ENCODE measurements at regions not wholly inside any gene's neighbourhood (a gene's known extent, or its start where the extent isn't known, plus 50 kb on each side); places are given as distances from the start of the nearest gene placed in this dataset.

DNA sequence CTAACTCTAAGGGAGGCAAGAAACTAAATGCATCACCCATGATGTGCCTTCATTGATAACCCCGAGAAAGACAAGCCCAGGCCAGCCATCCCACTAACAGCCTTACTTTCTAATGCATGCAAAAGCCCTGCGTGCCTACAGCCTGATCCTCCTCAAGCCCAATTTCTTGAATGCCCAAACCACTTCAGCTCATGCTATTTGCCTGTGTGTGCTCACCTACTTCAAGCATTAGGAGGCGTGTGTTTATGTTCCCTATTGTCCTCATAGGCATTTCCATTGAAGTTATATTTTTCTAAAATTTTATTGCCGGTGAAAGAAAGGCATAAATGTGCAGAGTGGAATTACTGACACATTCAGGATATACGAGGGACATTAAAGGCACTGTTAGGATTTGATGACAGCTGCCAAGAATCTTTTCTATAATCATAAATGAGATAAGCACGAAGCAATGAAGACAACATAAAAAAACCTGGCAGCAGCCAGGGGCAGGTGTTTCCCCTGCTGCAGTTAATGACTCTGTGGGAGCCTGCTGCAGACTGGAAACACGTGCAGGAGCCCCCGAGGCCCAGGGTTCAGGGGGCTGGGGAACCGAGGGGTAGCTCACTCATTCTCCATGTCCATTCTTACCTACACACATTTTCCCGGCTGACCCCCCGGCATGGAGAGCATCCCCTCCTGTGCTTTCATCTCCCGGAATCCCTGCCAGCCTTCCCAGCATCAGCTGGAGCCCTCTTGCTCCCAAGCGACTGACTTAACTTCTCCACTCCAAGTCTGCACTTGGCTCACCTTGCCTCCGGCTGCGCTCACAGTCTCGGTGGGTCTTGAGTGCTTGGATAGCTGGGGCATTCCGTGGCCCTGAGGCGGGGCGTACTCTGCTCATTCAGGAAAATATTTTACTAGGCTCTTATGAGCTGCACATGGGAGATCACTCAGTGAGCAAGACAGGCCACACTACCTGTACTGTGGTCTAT, 292.3 kb upstream of the SIX2 start:
- H3K4me3 ChIP-seq (ENCODE audit: low read depth, low read length), result no peak overlapping the region
- TF ChIP-seq CTCF (IDR thresholded peaks at IDR 0.05; ENCODE audit: low read depth, low read length), result no peak

DNA sequence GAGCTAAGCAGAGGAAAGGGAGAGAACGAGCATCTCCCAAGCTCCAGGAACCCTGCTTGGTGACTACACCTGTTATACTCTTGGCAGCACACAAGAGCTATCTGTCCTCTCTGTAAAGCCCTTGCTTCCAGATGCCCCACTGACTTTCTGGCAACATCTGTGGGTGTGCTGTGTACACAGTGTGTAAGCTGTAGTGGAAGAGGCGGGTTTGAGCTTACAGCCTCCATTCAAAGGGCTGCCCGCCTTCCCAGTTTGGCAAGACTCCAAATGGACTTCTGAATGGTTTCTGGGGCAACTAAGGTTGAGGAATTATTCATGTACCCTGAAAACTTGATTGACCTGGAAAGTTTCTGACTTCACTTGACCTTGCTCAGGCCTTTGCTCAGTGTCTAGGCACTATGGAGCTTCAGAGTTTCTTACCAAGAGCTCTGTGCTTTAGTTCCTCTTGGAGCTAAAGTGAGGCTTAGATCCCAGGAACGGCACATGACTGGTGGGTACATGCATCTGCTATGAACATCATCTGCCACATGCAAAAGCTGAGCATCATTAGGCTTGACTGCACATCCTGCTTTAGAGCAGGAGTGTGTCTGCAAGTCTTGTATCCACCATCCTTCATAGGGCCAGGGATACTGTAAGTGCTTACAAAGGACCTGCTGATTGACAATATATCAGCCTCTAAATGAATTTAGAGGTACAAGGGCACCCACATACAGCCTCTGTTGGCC, 290.9 kb upstream of the SIX2 start:
- no peak overlapping the region for H3K4me3 ChIP-seq (ENCODE audit: low read depth, low read length)
- no peak for TF ChIP-seq CTCF (IDR thresholded peaks at IDR 0.05; ENCODE audit: low read depth, low read length)

DNA sequence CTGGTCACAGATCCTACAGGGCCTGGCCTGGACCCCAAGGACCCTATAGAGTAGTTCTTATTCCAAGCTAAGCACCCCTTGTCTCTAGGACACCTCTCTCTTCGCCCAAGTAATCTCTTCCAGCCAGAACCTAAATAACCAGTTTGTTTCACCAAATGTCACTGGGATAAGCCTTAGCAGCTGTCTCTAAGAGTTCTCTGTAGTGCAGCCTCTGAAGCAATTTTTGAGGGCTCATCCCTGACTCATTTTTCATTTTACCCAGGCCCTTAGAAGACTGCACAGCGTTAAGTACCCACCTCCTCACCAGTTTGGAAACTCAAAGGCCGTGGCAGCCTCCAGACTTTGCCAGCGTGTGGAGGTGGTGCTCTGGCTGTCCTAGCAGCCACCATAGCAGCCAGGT, 290.1 kb upstream of the SIX2 start:
- no peak for TF ChIP-seq CTCF (IDR thresholded peaks at IDR 0.05; ENCODE audit: low read depth, low read length)
- H3K4me3 ChIP-seq (ENCODE audit: low read depth, low read length), result no peak overlapping the region

DNA sequence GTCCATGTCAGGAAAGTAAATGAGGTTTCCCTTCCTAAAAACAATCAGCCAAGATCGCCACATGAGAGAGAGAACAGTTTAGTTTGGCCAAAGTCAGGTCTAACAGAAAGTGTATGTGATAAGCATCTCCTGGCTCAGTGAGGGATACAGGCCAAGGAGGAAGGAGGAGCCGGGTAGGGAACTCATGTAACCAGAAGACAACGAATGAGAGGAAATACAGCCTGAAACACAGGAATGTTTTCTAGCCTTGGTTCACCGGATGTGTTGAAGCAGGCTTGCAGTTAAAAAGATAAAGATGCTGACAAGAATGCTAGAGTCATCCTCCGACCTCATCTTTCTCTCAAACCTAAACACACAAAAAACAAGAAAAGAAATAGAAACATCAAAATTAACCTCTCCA, 283.9 kb upstream of the SIX2 start:
- no peak overlapping the region for H3K4me3 ChIP-seq (ENCODE audit: low read depth, low read length)
- no peak for TF ChIP-seq CTCF (IDR thresholded peaks at IDR 0.05; ENCODE audit: low read depth, low read length)

DNA sequence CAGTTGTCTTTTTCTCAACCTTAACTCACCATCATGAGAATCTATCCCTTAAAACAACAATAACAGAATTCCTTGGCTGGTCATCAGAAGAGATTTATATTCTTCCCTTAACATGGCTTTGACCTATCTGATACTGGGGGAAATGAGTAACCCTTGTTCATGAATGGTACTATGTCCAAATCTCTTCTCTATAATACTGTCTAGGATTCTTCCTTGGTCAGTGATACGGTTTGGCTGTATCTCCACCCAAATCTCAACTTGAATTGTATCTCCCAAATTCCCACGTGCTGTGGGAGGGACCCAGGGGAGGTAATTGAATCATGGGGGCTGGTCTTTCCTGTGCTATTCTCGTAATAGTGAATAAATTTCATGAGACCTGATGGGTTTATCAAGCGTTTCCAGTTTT, 282.0 kb upstream of the SIX2 start:
- H3K4me3 ChIP-seq (ENCODE audit: low read depth, low read length), result no peak overlapping the region
- no peak for TF ChIP-seq CTCF (IDR thresholded peaks at IDR 0.05; ENCODE audit: low read depth, low read length)

DNA sequence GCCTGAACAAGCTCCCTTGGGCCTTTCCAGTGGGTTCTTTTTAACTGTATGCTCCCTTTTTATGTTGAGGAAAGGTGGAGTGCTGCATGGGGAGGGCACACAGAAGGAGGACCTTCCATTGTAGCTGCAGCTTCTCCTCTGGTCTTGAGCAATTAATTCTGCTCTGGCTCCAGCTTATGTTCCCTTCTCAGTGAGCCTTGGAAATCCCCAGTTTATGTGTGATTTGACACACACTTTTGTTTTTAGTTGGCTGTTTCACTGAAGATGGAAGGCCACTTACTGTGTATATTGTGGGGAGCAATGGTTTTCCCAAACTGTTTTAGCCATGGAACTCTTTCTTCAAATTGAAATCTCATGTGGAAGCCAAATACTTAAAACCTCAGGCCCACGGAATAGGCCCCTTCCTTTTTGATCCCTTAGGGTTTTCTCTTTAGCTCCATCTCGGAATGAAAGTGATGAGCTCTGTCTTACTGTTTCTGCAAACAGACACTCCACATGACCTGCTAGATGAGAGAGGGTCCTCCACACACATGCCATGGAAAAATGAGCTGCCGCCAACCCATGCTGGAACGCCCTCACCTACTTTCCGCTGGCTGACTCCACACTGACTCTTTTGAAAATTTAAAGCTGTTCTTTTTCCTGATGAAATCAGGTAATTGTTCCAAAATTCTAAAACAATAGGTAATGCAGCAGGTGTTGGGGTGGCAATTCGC, 280.9 kb upstream of the SIX2 start:
- no peak overlapping the region for H3K4me3 ChIP-seq (ENCODE audit: low read depth, low read length)
- TF ChIP-seq CTCF (IDR thresholded peaks at IDR 0.05; ENCODE audit: low read depth, low read length), result no peak
